ENCODE measurements at regions not wholly inside any gene's neighbourhood (a gene's known extent, or its start where the extent isn't known, plus 50 kb on each side); places are given as distances from the start of the nearest gene placed in this dataset.

- no peak overlapping the region for H3K23ac ChIP-seq (ENCODE audit: insufficient read length)
- ChIA-PET POLR2A (ENCODE audit: partially characterized antibody) (no interaction called here), CTCF (ENCODE audit: partially characterized antibody) (no interaction called here)
- no peak overlapping the region for H3K9ac ChIP-seq (replicated peaks in 1 of 4; ENCODE audit: extremely low read depth in 1 of 4, low read depth in 3 of 4, low read length in 3 of 4)
- no peak overlapping the region for H3K27ac ChIP-seq (ENCODE audit: low read depth, low read length)
- no peak overlapping the region for H3K4ac ChIP-seq (replicated peaks; ENCODE audit: insufficient read length, low read depth, low read length)
- no peaks in the 10 kb centered on the region for H3K79me1 ChIP-seq (ENCODE audit: low read depth, low read length)
- H3K4me2 ChIP-seq (ENCODE audit: insufficient read depth in 1 of 2, low read depth in 2 of 2, low read length in 2 of 2), result no peak overlapping the region
- no peak overlapping the region for H4K5ac ChIP-seq (ENCODE audit: insufficient read length, low read depth, low read length)
- no peak overlapping the region for H2BK20ac ChIP-seq (ENCODE audit: low read length)
- no peak overlapping the region for H2BK5ac ChIP-seq (ENCODE audit: low read depth, low read length)
- no peak overlapping the region for H4K91ac ChIP-seq (replicated peaks; ENCODE audit: insufficient read length, low read length)
- no peak overlapping the region for H3K18ac ChIP-seq (ENCODE audit: extremely low read depth, low read length)
- no peaks in the 10 kb centered on the region for H3K27me3 ChIP-seq (replicated peaks in 1 of 4; ENCODE audit: control insufficient read depth in 3 of 4, extremely low read depth in 1 of 4, insufficient read depth in 3 of 4, low read length in 3 of 4)
- no peak overlapping the region for H2AFZ ChIP-seq (ENCODE audit: low read length)
- H3K4me1 ChIP-seq (replicated peaks in 1 of 4; ENCODE audit: control insufficient read depth in 3 of 4, insufficient read depth in 4 of 4, low read length in 3 of 4), result no peaks in the 10 kb centered on the region
- no peak overlapping the region for H3K14ac ChIP-seq (ENCODE audit: insufficient read length)
- no peaks in the 10 kb centered on the region for H3K36me3 ChIP-seq (ENCODE audit: control insufficient read depth in 2 of 4, insufficient read depth in 4 of 4, low read length in 3 of 4)
- no peak for DNase-seq (ENCODE audit: low read depth in 1 of 2, low spot score in 2 of 2)
- H3K23me2 ChIP-seq (ENCODE audit: low read depth, low read length), result no peaks in the 10 kb centered on the region
- H4K8ac ChIP-seq (ENCODE audit: extremely low read depth, insufficient read depth, low read length), result peak overlapping the region; percentile 35; the same call in 1 of the 2 replicates
- H3K4me3 ChIP-seq (ENCODE audit: extremely low read depth in 1 of 4, insufficient read depth in 2 of 4, low read depth in 3 of 4, low read length in 4 of 4), result no peak overlapping the region
- H2BK15ac ChIP-seq (ENCODE audit: low read length), result no peak overlapping the region
- FAIRE-seq, result no peak
- no peak overlapping the region for H2BK120ac ChIP-seq (replicated peaks; ENCODE audit: low read depth, low read length)
- H3K79me2 ChIP-seq (ENCODE audit: control insufficient read depth in 1 of 2, insufficient read depth in 2 of 2, low read length in 2 of 2), result no peaks in the 10 kb centered on the region
- H2BK12ac ChIP-seq (ENCODE audit: low read depth, low read length), result no peak overlapping the region
- H3K9me3 ChIP-seq (ENCODE audit: insufficient read depth in 2 of 2, low read depth in 1 of 2, low read length in 1 of 2), result no peaks in the 10 kb centered on the region; a peak in 1 of 4 replicates
- 71% methylated on average over 3 of the region's 3 CpGs; no CpG with 5 or more reads in 1 of the 2 experiments for WGBS, 2 experiments (ENCODE audit: extremely low coverage in 1 of 2, insufficient coverage in 1 of 2, insufficient read length in 1 of 2, insufficient replicate concordance in 2 of 2, low coverage in 1 of 2, low lambda C conversion rate in 2 of 2, missing lambda C conversion rate in 1 of 2)
- 0 out of 2 replicates have a peak overlapping the region, but pooled peaks have one; percentile 39 for H2AK5ac ChIP-seq (ENCODE audit: low read depth, low read length)
- H3K56ac ChIP-seq (replicated peaks; ENCODE audit: insufficient read length, low read depth, low read length), result no peak overlapping the region
- no peaks in the 10 kb centered on the region for H4K20me1 ChIP-seq (replicated peaks in 1 of 2; ENCODE audit: control insufficient read depth in 1 of 2, insufficient read depth in 2 of 2, low read length in 2 of 2)
- TF ChIP-seq TBP (IDR thresholded peaks at IDR 0.05; ENCODE audit: low read depth, low read length) (no peak), TAF1 (IDR thresholded peaks at IDR 0.05; ENCODE audit: low read depth, low read length) (no peak), CHD1 (IDR thresholded peaks at IDR 0.05; ENCODE audit: low read depth, low read length) (no peak), NANOG (IDR thresholded peaks at IDR 0.05; ENCODE audit: insufficient read depth, low read depth, low read length, poor library complexity, severe bottlenecking) (no peak), YY1 (IDR thresholded peaks at IDR 0.05; ENCODE audit: low read depth, low read length) (no peak), SP1 (IDR thresholded peaks at IDR 0.05; ENCODE audit: low read depth, low read length) (no peak)
- TF ChIP-seq, protein P1, sequence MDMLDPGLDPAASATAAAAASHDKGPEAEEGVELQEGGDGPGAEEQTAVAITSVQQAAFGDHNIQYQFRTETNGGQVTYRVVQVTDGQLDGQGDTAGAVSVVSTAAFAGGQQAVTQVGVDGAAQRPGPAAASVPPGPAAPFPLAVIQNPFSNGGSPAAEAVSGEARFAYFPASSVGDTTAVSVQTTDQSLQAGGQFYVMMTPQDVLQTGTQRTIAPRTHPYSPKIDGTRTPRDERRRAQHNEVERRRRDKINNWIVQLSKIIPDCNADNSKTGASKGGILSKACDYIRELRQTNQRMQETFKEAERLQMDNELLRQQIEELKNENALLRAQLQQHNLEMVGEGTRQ (IDR thresholded peaks at IDR 0.05; ENCODE audit: low read length), result no peak
Measured at GRCh38 chr3:89876116-89876515, 768.7 kb downstream of the EPHA3 start.

Data from H1 (cell line).